AML-193 (cell line): ENCODE measurements at regions not wholly inside any gene's neighbourhood (a gene's known extent, or its start where the extent isn't known, plus 50 kb on each side); places are given as distances from the start of the nearest gene placed in this dataset.

Source experiments
- DNase-seq, 2 experiments: peaks; one replicate each; lab custom pipeline; 2025; lab: John Stamatoyannopoulos, UW

GRCh38 chr1:9419369-9420041 lies 119.8 kb upstream of the SLC25A33 start:
- DNase-seq = no peak

DNA sequence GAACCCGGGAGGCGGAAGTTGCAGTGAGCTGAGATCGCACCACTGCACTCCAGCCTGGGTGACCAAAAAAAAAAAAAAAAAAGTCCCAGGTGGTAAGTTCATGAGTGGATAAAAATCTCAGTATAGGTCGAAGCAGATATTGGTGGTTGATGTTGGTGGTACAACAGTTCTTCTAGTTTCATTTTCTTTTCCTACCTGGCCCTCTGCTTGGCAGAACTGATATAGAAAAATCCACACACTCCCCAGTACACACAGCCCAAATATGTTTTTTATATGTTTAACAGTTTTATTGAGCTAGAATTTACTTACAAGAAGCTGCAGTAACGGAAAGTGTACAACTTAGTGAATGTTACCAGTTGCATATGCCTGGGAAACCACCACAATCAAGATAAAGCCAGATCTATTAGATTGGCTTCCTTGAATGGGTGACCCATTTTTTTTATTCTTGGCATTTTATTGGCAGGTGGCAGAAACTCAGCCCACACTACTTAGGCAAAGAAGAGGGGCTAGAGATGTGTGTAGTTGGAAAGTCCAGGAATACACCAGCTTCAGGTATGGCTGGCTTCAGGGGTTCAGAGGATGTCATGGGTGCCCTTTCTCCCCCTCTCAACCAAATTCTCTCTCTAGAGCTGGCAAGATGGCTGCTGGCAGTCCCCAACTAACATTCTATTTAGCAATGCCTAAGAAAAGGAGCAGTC lies 118.3 kb upstream of the SLC25A33 start:
- DNase-seq = no peak

GRCh38 chr1:9421533-9421873 lies 117.8 kb upstream of the SLC25A33 start:
- DNase-seq = no peak

- no peak for DNase-seq
These were observed 116.9 kb upstream of the SLC25A33 start for GRCh38 chr1:9422321-9422720.

- no peak for DNase-seq
These were observed 116.3 kb upstream of the SLC25A33 start for GRCh38 chr1:9422911-9423505.

DNA sequence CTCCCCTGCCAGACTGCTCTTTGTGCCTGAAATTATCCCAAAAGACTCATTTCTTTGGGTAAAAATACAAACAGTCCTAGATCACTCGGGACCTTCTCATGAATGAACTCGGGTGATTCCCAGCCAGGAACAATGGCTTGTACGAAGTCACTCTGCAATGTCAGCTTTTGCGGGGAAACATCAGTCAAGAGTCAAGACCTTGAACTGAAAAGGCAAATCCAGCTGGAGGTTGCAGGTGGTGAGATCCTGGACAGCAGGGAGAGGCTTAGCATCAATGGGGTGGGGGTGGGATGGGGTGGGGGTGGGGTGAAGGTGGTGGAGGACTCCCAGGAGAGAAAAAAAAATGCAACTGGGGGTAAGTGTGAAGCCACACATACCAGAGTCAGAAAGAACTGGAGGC lies 115.0 kb upstream of the SLC25A33 start:
- DNase-seq = no peak

GRCh38 chr1:9425859-9426258 lies 113.4 kb upstream of the SLC25A33 start:
- peak in 1 of 2 experiments; percentile 8 for DNase-seq

GRCh38 chr1:9426291-9426711 lies 113.0 kb upstream of the SLC25A33 start:
- DNase-seq = peak; percentile 53 to 61

GRCh38 chr1:9427388-9427787 lies 111.9 kb upstream of the SLC25A33 start:
- DNase-seq = no peak

- DNase-seq = peak; percentile 91 to 94
These were observed 110.5 kb upstream of the SLC25A33 start for GRCh38 chr1:9428601-9429341.

DNA sequence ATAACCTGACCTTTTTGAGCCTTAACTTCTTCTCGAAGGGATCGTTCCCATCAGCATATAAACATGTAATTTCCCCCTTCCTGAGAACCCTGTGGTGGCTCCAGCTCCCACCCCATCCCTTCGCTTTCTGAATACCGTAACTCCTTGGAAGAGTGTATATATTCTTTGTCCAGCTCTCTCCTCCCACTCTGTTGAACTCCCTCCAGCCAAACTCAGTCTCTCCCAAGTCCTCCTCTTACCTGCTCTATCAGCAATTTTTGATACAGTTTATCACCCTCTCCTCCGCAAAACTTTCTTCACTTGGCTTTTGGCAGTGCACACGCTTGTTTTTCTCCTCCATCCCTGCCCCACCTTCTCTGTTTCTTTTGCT lies 109.9 kb upstream of the SLC25A33 start:
- no peak for DNase-seq

DNA sequence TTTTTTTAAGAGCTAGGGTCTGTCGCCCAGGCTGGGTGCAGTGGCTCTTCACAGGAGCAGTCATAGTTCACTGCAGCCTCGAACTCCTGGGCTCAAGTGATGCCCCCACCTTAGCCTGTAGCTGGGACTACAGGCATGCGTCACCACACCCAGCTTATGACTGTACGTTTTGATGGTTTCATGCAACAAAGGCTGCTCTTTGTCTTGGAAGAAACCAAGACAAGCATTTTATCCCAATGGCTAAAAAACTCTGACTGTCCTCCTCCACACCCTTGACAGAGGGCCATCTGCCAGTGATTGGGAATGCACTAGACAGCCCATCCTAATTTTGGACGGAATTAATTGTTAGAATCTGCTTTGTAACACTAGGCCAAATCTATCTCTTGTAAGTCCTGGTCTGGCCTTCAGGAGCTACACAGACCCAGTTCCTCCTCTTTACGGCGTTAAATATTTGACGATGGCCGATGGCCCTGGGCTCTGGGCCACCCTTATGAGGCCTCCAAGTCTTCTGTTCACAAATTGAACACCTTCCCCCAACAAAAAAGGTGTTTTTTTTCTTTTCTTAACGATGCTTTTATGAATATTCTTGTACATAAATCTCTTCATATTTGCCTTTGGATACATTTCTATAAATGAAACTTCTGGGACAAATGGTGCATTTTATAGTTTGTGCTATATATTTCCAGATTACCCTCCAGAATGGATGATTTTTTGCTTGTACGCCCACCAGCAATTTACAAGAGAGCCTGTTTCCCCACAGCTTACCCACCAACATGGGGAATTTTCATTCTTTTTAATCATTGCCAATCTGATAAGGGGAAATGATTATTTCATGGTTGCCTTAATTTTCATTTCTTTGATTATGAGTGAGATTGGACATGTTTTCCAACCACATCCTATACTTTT lies 104.8 kb upstream of the SLC25A33 start:
- DNase-seq = no peak

DNA sequence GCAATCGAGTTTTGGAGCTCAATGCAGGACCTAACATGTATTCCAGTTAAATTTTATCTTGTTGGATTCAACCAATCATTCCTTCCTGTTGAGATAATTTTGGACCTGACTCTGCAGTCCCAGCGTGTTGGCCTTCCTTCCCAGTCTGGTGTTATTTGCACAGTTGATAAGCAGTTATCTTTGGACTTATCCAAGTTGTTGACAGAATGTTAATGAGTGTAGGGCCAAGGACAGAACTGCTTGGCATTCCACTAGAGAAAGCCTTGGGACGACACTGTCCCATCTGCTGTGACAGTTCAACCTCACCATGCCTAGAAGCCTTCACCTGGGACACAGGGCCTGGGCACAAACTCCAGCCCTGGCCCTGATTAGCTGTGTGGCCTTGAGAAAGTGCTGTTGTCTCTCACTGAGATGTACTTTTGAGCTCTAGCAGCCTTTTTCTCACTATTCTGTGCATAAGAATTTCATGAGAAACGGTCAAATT lies 104.1 kb upstream of the SLC25A33 start:
- no peak for DNase-seq

DNA sequence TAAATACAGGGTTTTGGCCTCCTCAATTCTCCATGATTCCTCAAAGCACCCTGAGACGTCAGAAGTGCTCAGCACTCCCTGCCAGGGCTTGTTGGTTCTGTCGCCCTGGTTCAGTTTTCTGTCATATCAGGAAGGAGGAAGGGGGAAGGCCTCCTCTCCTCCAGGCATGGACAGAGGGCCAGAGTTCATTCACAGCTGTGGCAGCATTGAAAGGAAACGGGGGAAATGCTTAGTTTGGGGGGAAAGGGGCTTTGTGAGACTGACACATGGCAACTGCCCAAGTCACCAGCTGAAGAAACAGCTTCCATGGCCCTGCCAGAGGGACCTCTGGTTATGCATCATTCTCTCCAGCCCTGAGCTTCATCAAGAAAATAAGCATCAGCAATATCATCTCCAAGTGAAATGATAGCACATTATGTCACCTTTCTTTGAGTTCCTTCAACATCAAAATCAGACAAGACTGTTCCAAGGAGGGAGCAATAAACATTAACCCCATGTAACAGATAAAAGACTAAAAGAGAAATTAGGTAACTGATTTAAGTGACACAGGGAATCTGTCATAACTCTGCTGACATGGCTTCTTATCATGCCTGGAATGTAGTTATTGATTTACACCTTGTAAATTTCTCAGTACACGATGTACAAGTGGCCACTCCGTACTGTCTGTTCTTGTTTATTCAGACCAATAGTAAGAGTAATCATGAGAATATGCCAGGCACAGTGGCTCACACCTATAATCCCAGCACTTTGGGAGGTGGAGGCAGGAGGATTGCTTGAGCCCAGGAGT lies 103.2 kb upstream of the SLC25A33 start:
- no peak for DNase-seq

DNA sequence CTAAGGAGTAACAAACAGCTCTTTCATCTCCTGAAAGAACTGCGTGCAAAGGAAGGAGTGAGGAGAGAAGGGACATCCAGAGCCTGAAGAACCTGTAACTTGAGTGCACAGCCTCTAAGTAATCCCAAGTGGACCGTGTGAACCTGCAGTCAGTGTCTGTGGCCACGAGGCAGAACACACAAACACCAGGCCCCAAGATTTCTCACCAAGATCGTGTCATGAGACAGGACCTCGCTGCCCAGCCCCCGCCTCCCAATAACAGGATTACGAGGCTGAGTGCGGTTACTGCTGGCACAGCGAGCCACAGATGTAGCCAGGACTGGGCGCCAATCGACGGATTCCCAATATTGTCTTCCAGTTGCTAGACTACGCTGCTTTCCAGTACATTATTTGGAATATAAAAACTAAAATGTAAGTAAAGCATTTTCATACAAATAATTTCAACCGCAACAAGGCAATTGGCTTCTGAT lies 101.3 kb upstream of the SLC25A33 start:
- no peak for DNase-seq

GRCh38 chr1:9438431-9439073 lies 100.7 kb upstream of the SLC25A33 start:
- no peak for DNase-seq

- DNase-seq = no peak
These were observed 100.0 kb upstream of the SLC25A33 start for GRCh38 chr1:9439074-9439761.

DNA sequence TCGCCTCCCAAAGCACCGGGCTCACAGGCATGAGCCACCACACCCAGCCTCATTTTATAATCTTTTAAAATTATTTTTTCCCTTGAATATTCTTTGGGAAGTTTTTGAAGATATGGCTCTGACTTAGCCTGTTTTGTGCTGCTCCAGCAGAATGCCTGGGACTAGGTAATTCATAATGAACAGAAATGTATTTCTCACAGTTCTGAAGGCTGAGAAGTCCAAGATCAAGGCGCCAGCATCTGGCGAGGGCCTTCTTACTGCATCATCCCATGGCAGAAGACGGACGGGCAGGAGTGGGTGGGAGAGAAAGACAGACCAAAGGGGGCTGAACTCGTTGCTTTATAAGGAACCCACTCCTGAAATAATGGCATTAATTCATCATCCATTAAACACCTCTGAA lies 99.0 kb upstream of the SLC25A33 start:
- DNase-seq = no peak

GRCh38 chr1:9440763-9441194 lies 98.5 kb upstream of the SLC25A33 start:
- DNase-seq = no peak
